WTC11 (cell line): ENCODE measurements at regions not wholly inside any gene's neighbourhood (a gene's known extent, or its start where the extent isn't known, plus 50 kb on each side); places are given as distances from the start of the nearest gene placed in this dataset.

ENCODE experiments used
- ATAC-seq: fragments of 200-7000 bp; cut with Tn5 transposase; 2 replicates; pipeline ENCODE4 v1.10.0; 2021; ENCODE audit warnings: mild to moderate bottlenecking, moderate library complexity
- CTCF ChIA-PET: fragments of 300-600 bp; sonication (Branson Sonifier 250); formaldehyde crosslinking; loops from one replicate; lab custom pipeline; 2021; ENCODE audit warnings: antibody characterized with exemption; lab: Charles Lee
- POLR2A ChIA-PET: fragments of 350-600 bp; sonication (Branson Sonifier 250); formaldehyde crosslinking; loops from one replicate; lab custom pipeline; 2021; ENCODE audit warnings: antibody characterized with exemption; lab: Charles Lee
- DNase-seq: peaks from one replicate; pipeline ENCODE4 v3.0.0; 2021; ENCODE audit warnings: low spot score
- H3K27ac Mint-ChIP-seq: 2 replicates; pipeline ENCODE4 v1.8.0; 2021; ENCODE audit warnings: mixed read lengths
- H3K27me3 Mint-ChIP-seq: 2 replicates; pipeline ENCODE4 v1.8.0; 2021; ENCODE audit warnings: low read depth, mild to moderate bottlenecking, moderate library complexity, mixed read lengths
- H3K36me3 Mint-ChIP-seq: 2 replicates; pipeline ENCODE4 v1.8.0; 2021; ENCODE audit warnings: mixed read lengths
- H3K4me1 Mint-ChIP-seq: 2 replicates; pipeline ENCODE4 v1.8.0; 2022; ENCODE audit warnings: mixed read lengths
- H3K4me3 Mint-ChIP-seq: 2 replicates; pipeline ENCODE4 v1.8.0; 2021; ENCODE audit warnings: mild to moderate bottlenecking, moderate library complexity, mixed read lengths
- H3K9me3 Mint-ChIP-seq: 2 replicates; pipeline ENCODE4 v1.8.0; 2021; ENCODE audit warnings: mixed read lengths
- AR ChIP-seq: fragments of 250-450 bp; sonication (Bioruptor Pico); IDR thresholded peaks from 2 replicates; pipeline ENCODE4 v1.9.0; 2021; ENCODE audit warnings: mild to moderate bottlenecking
- ARID4B ChIP-seq: sonication (generic); formaldehyde crosslinking; IDR thresholded peaks from 2 replicates; pipeline ENCODE4 v1.8.0; 2023; ENCODE audit warnings: missing genetic modification reagents, mild to moderate bottlenecking, borderline replicate concordance
- CBFB ChIP-seq: sonication (generic); formaldehyde crosslinking; IDR thresholded peaks from 2 replicates; pipeline ENCODE4 v1.8.1; 2022; ENCODE audit warnings: mild to moderate bottlenecking, low read depth, missing genetic modification reagents
- ESRRA ChIP-seq: sonication (generic); formaldehyde crosslinking; IDR thresholded peaks from 2 replicates; pipeline ENCODE4 v1.8.1; 2022; ENCODE audit warnings: mild to moderate bottlenecking, missing genetic modification reagents, borderline replicate concordance
- ETV6 ChIP-seq: sonication (generic); formaldehyde crosslinking; IDR thresholded peaks from 2 replicates; pipeline ENCODE4 v1.8.1; 2022; ENCODE audit warnings: mild to moderate bottlenecking, missing genetic modification reagents
- FOXK1 ChIP-seq: sonication (generic); formaldehyde crosslinking; IDR thresholded peaks from 2 replicates; pipeline ENCODE4 v1.8.0; 2022; ENCODE audit warnings: mild to moderate bottlenecking, moderate library complexity, missing genetic modification reagents
- GABPB1 ChIP-seq: sonication (generic); formaldehyde crosslinking; IDR thresholded peaks from 2 replicates; pipeline ENCODE4 v1.8.1; 2023; ENCODE audit warnings: mild to moderate bottlenecking, missing genetic modification reagents
- GRHL2 ChIP-seq: fragments of 250-450 bp; sonication (Bioruptor Pico); IDR thresholded peaks from 2 replicates; pipeline ENCODE4 v1.8.0; 2022; ENCODE audit warnings: mild to moderate bottlenecking, moderate library complexity; ENCODE audit not compliant: insufficient replicate concordance, severe bottlenecking
- HMGXB4 ChIP-seq: sonication (generic); formaldehyde crosslinking; IDR thresholded peaks from 2 replicates; pipeline ENCODE4 v1.8.1; 2023; ENCODE audit warnings: mild to moderate bottlenecking, moderate library complexity, missing genetic modification reagents
- MAX ChIP-seq: sonication (generic); formaldehyde crosslinking; IDR thresholded peaks from 2 replicates; pipeline ENCODE4 v1.8.0; 2022; ENCODE audit warnings: mild to moderate bottlenecking, missing genetic modification reagents
- NFATC4 ChIP-seq: fragments of 250-450 bp; sonication (Bioruptor Pico); IDR thresholded peaks from 2 replicates; pipeline ENCODE4 v1.9.0; 2021; ENCODE audit warnings: mild to moderate bottlenecking
- NFE2L1 ChIP-seq: sonication (generic); formaldehyde crosslinking; IDR thresholded peaks from 2 replicates; pipeline ENCODE4 v1.8.1; 2023; ENCODE audit warnings: missing genetic modification reagents
- RELA ChIP-seq: sonication (generic); formaldehyde crosslinking; IDR thresholded peaks from 2 replicates; pipeline ENCODE4 v1.8.1; 2022; ENCODE audit warnings: missing genetic modification reagents, mild to moderate bottlenecking, borderline replicate concordance
- RORB ChIP-seq: fragments of 250-450 bp; sonication (Bioruptor Pico); IDR thresholded peaks from 2 replicates; pipeline ENCODE4 v1.9.0; 2021; ENCODE audit warnings: mild to moderate bottlenecking
- TEAD4 ChIP-seq: sonication (generic); formaldehyde crosslinking; IDR thresholded peaks from 2 replicates; pipeline ENCODE4 v1.8.0; 2022; ENCODE audit warnings: mild to moderate bottlenecking, missing genetic modification reagents
- USF1 ChIP-seq: sonication (generic); formaldehyde crosslinking; IDR thresholded peaks from 2 replicates; pipeline ENCODE4 v1.8.0; 2022; ENCODE audit warnings: mild to moderate bottlenecking, missing genetic modification reagents
- ZBTB21 ChIP-seq: sonication (generic); formaldehyde crosslinking; IDR thresholded peaks from 2 replicates; pipeline ENCODE4 v1.8.1; 2023; ENCODE audit warnings: mild to moderate bottlenecking, missing genetic modification reagents, borderline replicate concordance
- ZMAT4 ChIP-seq: fragments of 250-450 bp; sonication (Bioruptor Pico); IDR thresholded peaks from 2 replicates; pipeline ENCODE4 v1.9.0; 2021; ENCODE audit warnings: mild to moderate bottlenecking
- ZNF121 ChIP-seq: sonication (generic); formaldehyde crosslinking; IDR thresholded peaks from 2 replicates; pipeline ENCODE4 v1.8.0; 2023; ENCODE audit warnings: missing genetic modification reagents
- ZNF138 ChIP-seq: sonication (generic); formaldehyde crosslinking; conservative IDR thresholded peaks from 2 replicates; pipeline ENCODE4 v1.8.1; 2022; ENCODE audit warnings: mild to moderate bottlenecking, moderate library complexity, missing genetic modification reagents
- ZNF232 ChIP-seq: sonication (generic); formaldehyde crosslinking; IDR thresholded peaks from 2 replicates; pipeline ENCODE4 v1.8.0; 2022; ENCODE audit warnings: mild to moderate bottlenecking, missing genetic modification reagents
- ZNF317 ChIP-seq: sonication (generic); formaldehyde crosslinking; IDR thresholded peaks from 2 replicates; pipeline ENCODE4 v1.8.1; 2023; ENCODE audit warnings: low read depth, mild to moderate bottlenecking, moderate library complexity, missing genetic modification reagents, borderline replicate concordance
- ZNF423 ChIP-seq: fragments of 250-450 bp; sonication (Bioruptor Pico); IDR thresholded peaks from 2 replicates; pipeline ENCODE4 v2.1.2; 2022; ENCODE audit warnings: mild to moderate bottlenecking, moderate library complexity

GRCh38 chrX:149073479-149073878, 431.6 kb downstream of the IDS start:
- ATAC-seq: no peak
- CTCF ChIA-PET: no interaction called here
- Mint-ChIP-seq H3K4me1 (no peaks in the 10 kb centered on the region), H3K27ac (no peak overlapping the region), H3K4me3 (no peak overlapping the region), H3K36me3 (no peaks in the 10 kb centered on the region), H3K9me3 (no peaks in the 10 kb centered on the region)
- POLR2A ChIA-PET: no interaction called here
- no peak for DNase-seq
- no peak for TF ChIP-seq GABPB1 (CRISPR knock-in tag)
- TF ChIP-seq TEAD4 (CRISPR knock-in tag): no peak
- TF ChIP-seq NFE2L1: no peak
- no peak for TF ChIP-seq ZNF423 (CRISPR knock-in tag)
- no peak for TF ChIP-seq ZNF138 (CRISPR knock-in tag)
- no peak for TF ChIP-seq ZNF232 (CRISPR knock-in tag)
- TF ChIP-seq ZBTB21: no peak
- TF ChIP-seq RORB: no peak
- TF ChIP-seq GRHL2 (CRISPR knock-in tag): no peak
- no peak for TF ChIP-seq ZMAT4 (CRISPR knock-in tag)
- TF ChIP-seq ARID4B (CRISPR knock-in tag): no peak
- TF ChIP-seq, all 79 proteins: peak for 0
- H3K27me3 Mint-ChIP-seq: no peaks in the 10 kb centered on the region

GRCh38 chrX:149069899-149070298, 435.2 kb downstream of the IDS start:
- H3K27me3 Mint-ChIP-seq: no peaks in the 10 kb centered on the region
- no peaks in the 10 kb centered on the region for H3K36me3 Mint-ChIP-seq
- DNase-seq (no peak), ATAC-seq (no peak)
- no peaks in the 10 kb centered on the region for H3K9me3 Mint-ChIP-seq
- CTCF ChIA-PET: no interaction called here
- H3K27ac Mint-ChIP-seq: no peak overlapping the region
- no peaks in the 10 kb centered on the region for H3K4me1 Mint-ChIP-seq
- POLR2A ChIA-PET: no interaction called here
- no peak overlapping the region for H3K4me3 Mint-ChIP-seq
- TF ChIP-seq AR (CRISPR knock-in tag): no peak
- no peak for TF ChIP-seq ETV6 (CRISPR knock-in tag)
- no peak for TF ChIP-seq NFATC4 (CRISPR knock-in tag)
- no peak for TF ChIP-seq USF1 (CRISPR knock-in tag)
- TF ChIP-seq CBFB (CRISPR knock-in tag): no peak
- no peak for TF ChIP-seq FOXK1 (CRISPR knock-in tag)
- no peak for TF ChIP-seq ZNF138 (CRISPR knock-in tag)
- TF ChIP-seq ZNF121: no peak
- TF ChIP-seq ESRRA (CRISPR knock-in tag): no peak
- no peak for TF ChIP-seq ZNF317
- TF ChIP-seq HMGXB4 (CRISPR knock-in tag): no peak
- no peak for TF ChIP-seq TEAD4 (CRISPR knock-in tag)
- TF ChIP-seq RELA: no peak
- no peak for TF ChIP-seq GABPB1 (CRISPR knock-in tag)
- no peak for TF ChIP-seq NFE2L1
- TF ChIP-seq MAX (CRISPR knock-in tag): no peak
